ENCODE measurements at regions not wholly inside any gene's neighbourhood (a gene's known extent, or its start where the extent isn't known, plus 50 kb on each side); places are given as distances from the start of the nearest gene placed in this dataset.

- TF ChIP-seq, protein P1, sequence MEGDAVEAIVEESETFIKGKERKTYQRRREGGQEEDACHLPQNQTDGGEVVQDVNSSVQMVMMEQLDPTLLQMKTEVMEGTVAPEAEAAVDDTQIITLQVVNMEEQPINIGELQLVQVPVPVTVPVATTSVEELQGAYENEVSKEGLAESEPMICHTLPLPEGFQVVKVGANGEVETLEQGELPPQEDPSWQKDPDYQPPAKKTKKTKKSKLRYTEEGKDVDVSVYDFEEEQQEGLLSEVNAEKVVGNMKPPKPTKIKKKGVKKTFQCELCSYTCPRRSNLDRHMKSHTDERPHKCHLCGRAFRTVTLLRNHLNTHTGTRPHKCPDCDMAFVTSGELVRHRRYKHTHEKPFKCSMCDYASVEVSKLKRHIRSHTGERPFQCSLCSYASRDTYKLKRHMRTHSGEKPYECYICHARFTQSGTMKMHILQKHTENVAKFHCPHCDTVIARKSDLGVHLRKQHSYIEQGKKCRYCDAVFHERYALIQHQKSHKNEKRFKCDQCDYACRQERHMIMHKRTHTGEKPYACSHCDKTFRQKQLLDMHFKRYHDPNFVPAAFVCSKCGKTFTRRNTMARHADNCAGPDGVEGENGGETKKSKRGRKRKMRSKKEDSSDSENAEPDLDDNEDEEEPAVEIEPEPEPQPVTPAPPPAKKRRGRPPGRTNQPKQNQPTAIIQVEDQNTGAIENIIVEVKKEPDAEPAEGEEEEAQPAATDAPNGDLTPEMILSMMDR (IDR thresholded peaks at IDR 0.05) = no peak
- TF ChIP-seq EZH2 (IDR thresholded peaks at IDR 0.05) = no peak
Measured at GRCh38 chr2:224173210-224173609, 134.1 kb upstream of the SERPINE2 start.
